ENCODE measurements at regions not wholly inside any gene's neighbourhood (a gene's known extent, or its start where the extent isn't known, plus 50 kb on each side); places are given as distances from the start of the nearest gene placed in this dataset.
"Not testable (repeated sequence)": the region's sequence is repeated elsewhere in the genome, so short reads cannot be mapped to it uniquely, and the experiment has no call there.

DNA sequence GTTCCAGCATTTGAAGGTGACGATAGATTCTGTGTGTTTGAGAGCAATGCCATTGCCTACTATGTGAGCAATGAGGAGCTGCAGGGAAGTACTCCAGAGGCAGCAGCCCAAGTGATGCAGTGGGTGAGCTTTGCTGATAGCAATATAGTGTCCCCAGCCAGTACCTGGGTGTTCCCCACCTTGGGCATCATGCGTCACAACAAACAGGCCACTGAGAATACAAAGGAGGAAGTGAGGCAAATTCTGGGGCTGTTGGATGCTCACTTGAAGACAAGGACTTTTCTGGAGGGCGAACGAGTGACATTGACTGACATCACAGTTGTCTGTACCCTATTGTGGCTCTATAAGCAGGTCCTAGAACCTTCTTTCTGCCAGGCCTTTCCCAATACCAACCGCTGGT, 142.0 kb downstream of the PLS3 start:
- intact Hi-C loops (cut with DNase I): no loop called here
- no peaks in the 10 kb centered on the region for H3K36me3 ChIP-seq
- no peaks in the 10 kb centered on the region for H3K4me1 ChIP-seq
- DNase-seq: no peak
- H3K27ac ChIP-seq: no peak overlapping the region
- H3K4me3 ChIP-seq: no peak overlapping the region
- TF ChIP-seq POLR2AphosphoS5 (IDR thresholded peaks at IDR 0.05) (no peak), POLR2A (IDR thresholded peaks at IDR 0.05) (no peak), EP300 (IDR thresholded peaks at IDR 0.05) (no peak)
- TF ChIP-seq, protein P1, sequence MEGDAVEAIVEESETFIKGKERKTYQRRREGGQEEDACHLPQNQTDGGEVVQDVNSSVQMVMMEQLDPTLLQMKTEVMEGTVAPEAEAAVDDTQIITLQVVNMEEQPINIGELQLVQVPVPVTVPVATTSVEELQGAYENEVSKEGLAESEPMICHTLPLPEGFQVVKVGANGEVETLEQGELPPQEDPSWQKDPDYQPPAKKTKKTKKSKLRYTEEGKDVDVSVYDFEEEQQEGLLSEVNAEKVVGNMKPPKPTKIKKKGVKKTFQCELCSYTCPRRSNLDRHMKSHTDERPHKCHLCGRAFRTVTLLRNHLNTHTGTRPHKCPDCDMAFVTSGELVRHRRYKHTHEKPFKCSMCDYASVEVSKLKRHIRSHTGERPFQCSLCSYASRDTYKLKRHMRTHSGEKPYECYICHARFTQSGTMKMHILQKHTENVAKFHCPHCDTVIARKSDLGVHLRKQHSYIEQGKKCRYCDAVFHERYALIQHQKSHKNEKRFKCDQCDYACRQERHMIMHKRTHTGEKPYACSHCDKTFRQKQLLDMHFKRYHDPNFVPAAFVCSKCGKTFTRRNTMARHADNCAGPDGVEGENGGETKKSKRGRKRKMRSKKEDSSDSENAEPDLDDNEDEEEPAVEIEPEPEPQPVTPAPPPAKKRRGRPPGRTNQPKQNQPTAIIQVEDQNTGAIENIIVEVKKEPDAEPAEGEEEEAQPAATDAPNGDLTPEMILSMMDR (IDR thresholded peaks at IDR 0.05): no peak
- H3K9me3 ChIP-seq: no peaks in the 10 kb centered on the region
- H3K27me3 ChIP-seq: no peaks in the 10 kb centered on the region
- 86 to 91% methylated on average over 5 of the region's 5 CpGs for WGBS, 2 donors

DNA sequence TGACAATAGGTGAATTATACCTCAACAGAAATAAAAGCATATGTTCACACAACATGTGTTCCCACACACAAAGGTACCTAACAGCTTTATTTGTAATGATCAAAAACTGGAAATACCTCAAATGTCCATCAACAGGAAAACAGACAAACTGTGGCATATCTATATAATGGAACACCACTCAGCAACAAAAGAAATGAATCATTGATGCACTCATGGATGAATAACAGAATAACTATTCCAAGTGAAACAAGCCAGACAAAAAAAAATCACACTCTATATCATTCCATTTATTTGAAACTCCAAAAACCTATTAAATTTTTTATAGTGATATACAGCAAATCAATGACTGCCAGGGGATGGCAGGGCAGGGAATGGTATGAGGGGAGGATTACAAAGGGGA, 148.1 kb downstream of the PLS3 start:
- Histone ChIP-seq H3K27me3 (no peaks in the 10 kb centered on the region), H3K9me3 (no peaks in the 10 kb centered on the region), H3K36me3 (no peaks in the 10 kb centered on the region), H3K4me3 (no peak overlapping the region), H3K27ac (no peak overlapping the region), H3K4me1 (no peaks in the 10 kb centered on the region)
- TF ChIP-seq, protein P1 (IDR thresholded peaks at IDR 0.05): no peak
- DNase-seq: no peak
- intact Hi-C loops (cut with DNase I): no loop called here

DNA sequence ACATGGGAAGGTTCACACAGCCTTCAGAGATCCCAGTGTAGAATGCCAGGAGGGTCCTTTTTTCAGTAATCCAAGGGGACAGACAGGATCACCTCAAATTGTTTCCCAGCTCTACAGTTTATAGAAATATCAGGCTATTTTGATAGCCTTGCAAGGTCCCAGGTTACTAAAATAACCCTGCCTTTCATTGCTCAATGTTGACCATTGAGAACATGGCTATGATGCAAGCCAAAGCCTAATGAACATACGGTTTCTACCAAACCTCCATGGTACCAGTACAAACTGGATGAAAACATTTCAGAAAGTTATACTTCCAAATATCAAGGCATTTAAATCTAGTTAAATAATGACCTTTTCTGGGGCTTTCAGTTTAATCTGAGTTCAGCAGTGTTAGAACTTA, 151.5 kb downstream of the PLS3 start:
- Histone ChIP-seq H3K9me3 (no peaks in the 10 kb centered on the region), H3K4me1 (no peaks in the 10 kb centered on the region), H3K4me3 (no peak overlapping the region), H3K27me3 (no peaks in the 10 kb centered on the region), H3K27ac (no peak overlapping the region), H3K36me3 (no peaks in the 10 kb centered on the region)
- WGBS, 2 donors: 78 to 95% methylated on average over 1 of the region's 1 CpG
- no peak for DNase-seq
- intact Hi-C loops (cut with DNase I): no loop called here
- TF ChIP-seq POLR2AphosphoS5 (IDR thresholded peaks at IDR 0.05) (no peak), EP300 (IDR thresholded peaks at IDR 0.05) (no peak), POLR2A (IDR thresholded peaks at IDR 0.05) (no peak)
- TF ChIP-seq, protein P1 (IDR thresholded peaks at IDR 0.05): no peak

DNA sequence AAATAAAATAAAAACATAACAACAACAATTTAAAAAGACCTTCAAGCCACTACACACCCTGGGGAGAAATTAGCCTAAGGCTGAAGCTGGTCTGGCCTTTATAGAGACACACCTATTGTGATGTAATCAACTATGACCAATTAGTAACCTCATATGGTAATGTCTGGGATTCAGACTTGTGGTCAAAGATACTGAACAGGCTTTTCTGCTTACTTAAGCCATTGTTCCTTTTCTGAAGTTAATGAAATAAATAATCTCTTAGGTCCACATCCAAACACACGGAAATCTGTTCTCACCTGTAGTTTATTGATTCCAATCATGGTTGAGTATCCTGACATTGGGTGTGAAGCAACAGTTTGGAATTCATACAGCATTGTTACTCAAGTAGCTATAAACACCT, 152.5 kb downstream of the PLS3 start:
- TF ChIP-seq, protein P1 (IDR thresholded peaks at IDR 0.05): no peak
- TF ChIP-seq POLR2AphosphoS5 (IDR thresholded peaks at IDR 0.05) (no peak), EP300 (IDR thresholded peaks at IDR 0.05) (no peak), POLR2A (IDR thresholded peaks at IDR 0.05) (no peak)
- Histone ChIP-seq H3K36me3 (no peaks in the 10 kb centered on the region), H3K4me1 (no peaks in the 10 kb centered on the region), H3K9me3 (no peaks in the 10 kb centered on the region), H3K27ac (no peak overlapping the region), H3K27me3 (no peaks in the 10 kb centered on the region), H3K4me3 (no peak overlapping the region)
- intact Hi-C loops (cut with DNase I): no loop called here
- WGBS, 2 donors: 67 to 89% methylated on average over 1 of the region's 1 CpG
- DNase-seq: no peak

DNA sequence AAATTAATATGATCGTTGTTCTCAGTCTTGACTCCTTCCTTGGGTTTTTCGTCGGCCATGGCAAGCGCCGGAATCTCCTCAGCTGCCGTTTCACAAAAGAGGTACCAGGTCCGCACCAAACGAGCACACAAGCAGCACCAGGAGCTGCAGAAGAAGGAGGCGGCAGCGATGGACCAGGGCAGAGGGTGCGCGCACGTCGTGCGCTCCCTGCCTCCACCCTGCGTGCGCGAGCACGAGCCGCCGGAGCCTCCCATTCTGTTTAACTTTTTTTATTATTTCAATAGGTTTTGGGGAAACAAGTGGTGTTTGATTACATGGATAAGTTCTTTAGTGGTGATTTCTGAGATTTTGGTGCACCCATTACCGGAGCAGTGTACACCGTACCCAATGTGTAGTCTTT, 158.2 kb downstream of the PLS3 start:
- Histone ChIP-seq H3K4me3 (no peak overlapping the region), H3K27ac (no peak overlapping the region), H3K27me3 (peaks cover 0 to 6% (median 0%) of the 10 kb centered on the region in 3 donors), H3K36me3 (no peaks in the 10 kb centered on the region), H3K9me3 (no peaks in the 10 kb centered on the region), H3K4me1 (no peaks in the 10 kb centered on the region)
- TF ChIP-seq POLR2A (IDR thresholded peaks at IDR 0.05): no peak
- no peak for TF ChIP-seq EP300 (IDR thresholded peaks at IDR 0.05)
- TF ChIP-seq, protein P1 (IDR thresholded peaks at IDR 0.05): no peak
- TF ChIP-seq POLR2AphosphoS5 (IDR thresholded peaks at IDR 0.05): no peak
- WGBS, 2 donors: 83 to 95% methylated on average over 23 of the region's 23 CpGs
- DNase-seq: no peak
- intact Hi-C loops (cut with DNase I): no loop called here

DNA sequence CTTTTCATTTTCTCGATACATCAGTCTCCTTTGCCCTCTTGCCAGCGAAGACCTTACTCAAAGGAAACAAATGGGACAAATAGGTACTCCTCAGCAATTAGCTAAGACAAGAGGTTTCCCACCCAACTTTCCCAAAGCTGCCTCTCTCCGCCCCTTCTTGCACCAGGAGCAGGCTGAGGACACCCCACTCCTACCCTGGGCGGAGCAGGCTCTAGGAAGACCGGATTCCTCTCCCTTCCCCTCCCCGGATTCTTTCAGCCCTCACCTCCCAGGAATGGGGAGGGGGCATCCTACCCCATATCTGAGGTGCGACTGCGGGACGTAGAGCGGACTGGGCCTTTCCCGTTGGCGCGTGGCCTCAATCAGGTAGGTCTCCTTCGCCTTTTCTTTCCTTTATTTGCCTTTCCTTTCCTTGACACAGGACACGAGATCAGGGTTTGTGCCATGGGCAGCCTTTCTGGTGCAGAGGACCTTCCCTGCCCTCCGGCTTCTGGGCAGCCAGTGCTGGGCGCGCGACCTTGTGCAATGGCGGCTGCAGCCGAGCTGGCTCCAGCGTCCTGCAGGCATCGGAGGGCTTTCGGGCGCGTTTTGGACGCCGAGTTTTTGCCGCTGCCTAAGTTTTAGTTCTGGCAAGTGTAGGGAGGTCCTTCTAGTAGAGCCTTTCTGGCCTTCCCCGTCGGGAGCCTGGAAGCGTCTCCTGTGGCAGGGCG, 161.9 kb downstream of the PLS3 start:
- intact Hi-C loops (cut with DNase I); H3K36me3 ChIP-seq; H3K27ac ChIP-seq; H3K27me3 ChIP-seq; H3K4me3 ChIP-seq; H3K9me3 ChIP-seq; H3K4me1 ChIP-seq; DNase-seq: not testable (repeated sequence)
- 46% methylated on average over 13 of the region's 33 CpGs; no CpG with 5 or more reads in 1 of the 2 donors for WGBS, 2 donors

All from sigmoid colon (tissue), 6 donors.